ENCODE measurements at regions not wholly inside any gene's neighbourhood (a gene's known extent, or its start where the extent isn't known, plus 50 kb on each side); places are given as distances from the start of the nearest gene placed in this dataset.

DNA sequence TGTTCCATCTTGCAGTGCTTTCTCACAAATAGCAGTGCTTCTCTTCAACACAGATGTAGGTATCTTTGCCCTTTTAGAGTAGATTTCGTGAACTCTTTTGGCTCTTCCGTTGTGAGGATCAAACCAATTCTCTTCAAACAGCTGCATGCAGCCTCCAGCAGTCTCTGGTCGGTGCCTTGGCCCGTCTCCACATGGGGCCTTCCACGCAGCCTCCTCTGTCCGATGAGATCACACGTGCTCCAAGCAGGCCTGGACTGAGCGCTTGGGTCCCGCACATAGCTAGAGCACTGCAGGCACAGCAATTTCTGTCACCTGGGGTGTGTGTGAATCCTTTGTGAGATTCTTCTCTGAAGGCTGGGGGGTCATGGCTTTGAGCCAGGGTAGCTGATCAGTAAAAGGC, 82.8 kb upstream of the KCNE2 start:
- TF ChIP-seq CTCF (IDR thresholded peaks at IDR 0.05; ENCODE audit: low read length): no peak
- no peak for TF ChIP-seq EZH2 (IDR thresholded peaks at IDR 0.05; ENCODE audit: borderline replicate concordance, low read length)
